ENCODE measurements at regions not wholly inside any gene's neighbourhood (a gene's known extent, or its start where the extent isn't known, plus 50 kb on each side); places are given as distances from the start of the nearest gene placed in this dataset.

- TF ChIP-seq CTCF (IDR thresholded peaks at IDR 0.05; ENCODE audit: borderline replicate concordance, extremely low read depth, low read length, poor library complexity, severe bottlenecking): no peak
- TF ChIP-seq EZH2 (IDR thresholded peaks at IDR 0.05; ENCODE audit: borderline replicate concordance, low read depth, low read length, severe bottlenecking): no peak
Observed at GRCh38 chr6:148169706-148170105, 172.9 kb upstream of the SASH1 start.
